ENCODE measurements at regions not wholly inside any gene's neighbourhood (a gene's known extent, or its start where the extent isn't known, plus 50 kb on each side); places are given as distances from the start of the nearest gene placed in this dataset.

DNA sequence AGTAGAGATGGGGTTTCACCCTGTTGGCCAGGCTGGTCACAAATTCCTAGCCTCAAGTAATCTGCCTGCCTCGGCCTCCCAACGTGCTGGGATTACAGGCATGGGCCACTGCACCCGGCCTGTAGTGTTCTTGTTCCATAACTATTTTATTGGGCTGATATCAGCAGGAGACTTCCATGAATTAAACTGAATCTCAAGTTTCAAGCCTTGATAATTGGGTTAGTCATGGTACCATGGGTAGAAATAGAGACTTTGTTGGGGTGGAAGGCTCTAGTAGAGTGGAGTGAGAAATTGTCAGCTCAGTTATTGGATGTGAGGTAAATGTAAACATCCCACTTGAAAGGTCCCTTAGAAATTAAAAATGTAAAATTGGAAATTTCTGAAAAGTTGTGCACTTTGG, 419.1 kb downstream of the ADGRL2 start:
- no peak overlapping the region for H3K27ac ChIP-seq (ENCODE audit: low read length)
- no peak for DNase-seq
- no peak overlapping the region for H3K4me3 ChIP-seq (ENCODE audit: low read length)
- no peaks in the 10 kb centered on the region for H3K4me1 ChIP-seq (ENCODE audit: low read length)
- H4K20me1 ChIP-seq (ENCODE audit: insufficient read depth, low read depth, low read length), result no peaks in the 10 kb centered on the region
- no peaks in the 10 kb centered on the region for H3K9me2 ChIP-seq (replicated peaks; ENCODE audit: insufficient read depth, low read length)
- H3K9me3 ChIP-seq (ENCODE audit: low read length), result peaks cover 13% of the 10 kb centered on the region
- H2AFZ ChIP-seq (ENCODE audit: low read length), result no peak overlapping the region
- H3K9ac ChIP-seq (ENCODE audit: low read length), result no peak overlapping the region
- no peak overlapping the region for H3K4me2 ChIP-seq (ENCODE audit: low read depth, low read length, poor library complexity, severe bottlenecking)
- no peaks in the 10 kb centered on the region for H3K36me3 ChIP-seq (ENCODE audit: insufficient read depth, low read length)
- no peaks in the 10 kb centered on the region for H3K79me2 ChIP-seq (ENCODE audit: low read length)
- no peaks in the 10 kb centered on the region for H3K27me3 ChIP-seq (ENCODE audit: low read length)

GRCh38 chr1:82218846-82219245, 418.1 kb downstream of the ADGRL2 start:
- Histone ChIP-seq H3K27me3 (ENCODE audit: low read length) (no peaks in the 10 kb centered on the region), H3K4me2 (ENCODE audit: low read depth, low read length, poor library complexity, severe bottlenecking) (no peak overlapping the region)

GRCh38 chr1:82215853-82216175, 415.1 kb downstream of the ADGRL2 start:
- Histone ChIP-seq H3K9me2 (replicated peaks; ENCODE audit: insufficient read depth, low read length) (no peaks in the 10 kb centered on the region), H2AFZ (ENCODE audit: low read length) (no peak overlapping the region), H3K79me2 (ENCODE audit: low read length) (no peaks in the 10 kb centered on the region), H3K27ac (ENCODE audit: low read length) (no peak overlapping the region), H3K9ac (ENCODE audit: low read length) (no peak overlapping the region), H3K4me3 (ENCODE audit: low read length) (no peak overlapping the region), H3K9me3 (ENCODE audit: low read length) (peaks cover 13% of the 10 kb centered on the region), H3K36me3 (ENCODE audit: insufficient read depth, low read length) (no peaks in the 10 kb centered on the region), H3K27me3 (ENCODE audit: low read length) (no peaks in the 10 kb centered on the region), H3K4me1 (ENCODE audit: low read length) (no peaks in the 10 kb centered on the region), H4K20me1 (ENCODE audit: insufficient read depth, low read depth, low read length) (no peaks in the 10 kb centered on the region), H3K4me2 (ENCODE audit: low read depth, low read length, poor library complexity, severe bottlenecking) (no peak overlapping the region)
- DNase-seq, result no peak

More at GRCh38 chr1:82218846-82219245, 418.1 kb downstream of the ADGRL2 start:
- no peaks in the 10 kb centered on the region for H3K4me1 ChIP-seq (ENCODE audit: low read length)
- no peaks in the 10 kb centered on the region for H3K79me2 ChIP-seq (ENCODE audit: low read length)
- H3K27ac ChIP-seq (ENCODE audit: low read length), result no peak overlapping the region
- no peaks in the 10 kb centered on the region for H3K9me2 ChIP-seq (replicated peaks; ENCODE audit: insufficient read depth, low read length)
- H3K4me3 ChIP-seq (ENCODE audit: low read length), result no peak overlapping the region
- no peak overlapping the region for H3K9ac ChIP-seq (ENCODE audit: low read length)
- H2AFZ ChIP-seq (ENCODE audit: low read length), result no peak overlapping the region
- no peak for DNase-seq
- peaks cover 13% of the 10 kb centered on the region for H3K9me3 ChIP-seq (ENCODE audit: low read length)
- no peaks in the 10 kb centered on the region for H3K36me3 ChIP-seq (ENCODE audit: insufficient read depth, low read length)
- H4K20me1 ChIP-seq (ENCODE audit: insufficient read depth, low read depth, low read length), result no peaks in the 10 kb centered on the region

GRCh38 chr1:82215056-82215852, 414.5 kb downstream of the ADGRL2 start:
- H3K27ac ChIP-seq (ENCODE audit: low read length), result no peak overlapping the region
- H3K9me2 ChIP-seq (replicated peaks; ENCODE audit: insufficient read depth, low read length), result no peaks in the 10 kb centered on the region
- no peaks in the 10 kb centered on the region for H3K36me3 ChIP-seq (ENCODE audit: insufficient read depth, low read length)
- no peak overlapping the region for H3K4me3 ChIP-seq (ENCODE audit: low read length)
- peaks cover 13% of the 10 kb centered on the region for H3K9me3 ChIP-seq (ENCODE audit: low read length)
- no peaks in the 10 kb centered on the region for H3K79me2 ChIP-seq (ENCODE audit: low read length)
- no peaks in the 10 kb centered on the region for H3K4me1 ChIP-seq (ENCODE audit: low read length)
- no peak overlapping the region for H3K9ac ChIP-seq (ENCODE audit: low read length)
- no peak overlapping the region for H3K4me2 ChIP-seq (ENCODE audit: low read depth, low read length, poor library complexity, severe bottlenecking)
- no peak overlapping the region for H2AFZ ChIP-seq (ENCODE audit: low read length)
- H4K20me1 ChIP-seq (ENCODE audit: insufficient read depth, low read depth, low read length), result no peaks in the 10 kb centered on the region
- no peaks in the 10 kb centered on the region for H3K27me3 ChIP-seq (ENCODE audit: low read length)
- DNase-seq, result no peak

DNA sequence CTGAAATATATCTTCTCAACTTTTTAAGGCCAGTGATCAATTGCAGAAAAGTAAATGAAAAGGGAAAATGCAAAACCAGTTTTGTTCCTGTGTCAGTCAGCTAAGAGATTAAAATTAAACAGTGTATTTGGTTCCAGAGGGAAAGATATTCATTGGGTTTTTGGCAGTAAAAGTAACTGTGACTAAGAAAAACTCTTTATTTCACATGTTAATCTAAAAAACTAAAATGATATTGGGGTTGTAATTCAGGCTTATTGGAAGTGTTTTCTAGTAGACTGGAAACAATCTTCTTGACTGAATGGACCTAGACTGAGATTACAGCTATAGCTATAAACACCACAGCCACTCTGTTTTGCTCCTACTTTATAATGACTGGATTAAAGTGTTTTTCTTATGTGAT, 413.9 kb downstream of the ADGRL2 start:
- H3K9me3 ChIP-seq (ENCODE audit: low read length), result peaks cover 9% of the 10 kb centered on the region
- H3K4me1 ChIP-seq (ENCODE audit: low read length), result no peaks in the 10 kb centered on the region
- H4K20me1 ChIP-seq (ENCODE audit: insufficient read depth, low read depth, low read length), result no peaks in the 10 kb centered on the region
- no peak overlapping the region for H3K4me2 ChIP-seq (ENCODE audit: low read depth, low read length, poor library complexity, severe bottlenecking)
- no peak overlapping the region for H2AFZ ChIP-seq (ENCODE audit: low read length)
- no peaks in the 10 kb centered on the region for H3K79me2 ChIP-seq (ENCODE audit: low read length)
- H3K27me3 ChIP-seq (ENCODE audit: low read length), result no peaks in the 10 kb centered on the region
- H3K36me3 ChIP-seq (ENCODE audit: insufficient read depth, low read length), result no peaks in the 10 kb centered on the region
- H3K27ac ChIP-seq (ENCODE audit: low read length), result no peak overlapping the region
- no peaks in the 10 kb centered on the region for H3K9me2 ChIP-seq (replicated peaks; ENCODE audit: insufficient read depth, low read length)
- H3K4me3 ChIP-seq (ENCODE audit: low read length), result no peak overlapping the region
- no peak for DNase-seq
- H3K9ac ChIP-seq (ENCODE audit: low read length), result no peak overlapping the region

GRCh38 chr1:82197606-82198005, 396.9 kb downstream of the ADGRL2 start:
- no peaks in the 10 kb centered on the region for H4K20me1 ChIP-seq (ENCODE audit: insufficient read depth, low read depth, low read length)
- DNase-seq, result no peak
- no peak overlapping the region for H3K4me2 ChIP-seq (ENCODE audit: low read depth, low read length, poor library complexity, severe bottlenecking)
- H3K9ac ChIP-seq (ENCODE audit: low read length), result no peak overlapping the region
- no peaks in the 10 kb centered on the region for H3K4me1 ChIP-seq (ENCODE audit: low read length)
- peaks cover 8% of the 10 kb centered on the region; the same call in 1 of the 2 replicates for H3K9me3 ChIP-seq (ENCODE audit: low read length)
- H3K36me3 ChIP-seq (ENCODE audit: insufficient read depth, low read length), result no peaks in the 10 kb centered on the region
- no peaks in the 10 kb centered on the region for H3K27me3 ChIP-seq (ENCODE audit: low read length)
- no peak overlapping the region for H3K4me3 ChIP-seq (ENCODE audit: low read length)
- H3K27ac ChIP-seq (ENCODE audit: low read length), result no peak overlapping the region
- no peaks in the 10 kb centered on the region for H3K79me2 ChIP-seq (ENCODE audit: low read length)
- no peak overlapping the region for H2AFZ ChIP-seq (ENCODE audit: low read length)
- no peaks in the 10 kb centered on the region for H3K9me2 ChIP-seq (replicated peaks; ENCODE audit: insufficient read depth, low read length)

DNA sequence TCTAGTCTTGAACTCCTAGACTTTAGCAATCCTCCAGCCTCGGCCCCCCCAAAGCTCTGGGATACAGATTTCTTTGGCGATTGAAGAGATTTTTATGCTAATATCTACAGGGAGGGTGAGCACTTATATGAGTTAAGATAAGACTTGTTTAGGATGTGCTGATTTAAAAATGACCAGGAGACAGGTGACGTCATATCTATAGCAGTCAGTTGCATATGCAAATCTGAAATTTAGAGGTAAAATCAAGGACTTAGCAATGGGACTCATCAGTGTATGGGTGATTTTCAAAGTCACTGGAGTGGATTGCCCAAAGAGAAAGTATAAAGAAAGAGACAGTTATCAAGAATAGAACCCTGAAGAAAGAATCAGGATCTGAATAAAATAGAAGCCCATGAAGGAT, 394.5 kb downstream of the ADGRL2 start:
- Histone ChIP-seq H3K36me3 (ENCODE audit: insufficient read depth, low read length) (no peaks in the 10 kb centered on the region), H3K9me3 (ENCODE audit: low read length) (no peaks in the 10 kb centered on the region; the same call in 1 of the 2 replicates), H3K27ac (ENCODE audit: low read length) (no peak overlapping the region), H3K4me2 (ENCODE audit: low read depth, low read length, poor library complexity, severe bottlenecking) (no peak overlapping the region), H3K79me2 (ENCODE audit: low read length) (no peaks in the 10 kb centered on the region), H3K4me3 (ENCODE audit: low read length) (no peak overlapping the region), H3K9me2 (replicated peaks; ENCODE audit: insufficient read depth, low read length) (no peaks in the 10 kb centered on the region), H2AFZ (ENCODE audit: low read length) (no peak overlapping the region), H3K27me3 (ENCODE audit: low read length) (no peaks in the 10 kb centered on the region), H3K9ac (ENCODE audit: low read length) (no peak overlapping the region), H3K4me1 (ENCODE audit: low read length) (no peaks in the 10 kb centered on the region), H4K20me1 (ENCODE audit: insufficient read depth, low read depth, low read length) (no peaks in the 10 kb centered on the region)
- DNase-seq, result no peak

DNA sequence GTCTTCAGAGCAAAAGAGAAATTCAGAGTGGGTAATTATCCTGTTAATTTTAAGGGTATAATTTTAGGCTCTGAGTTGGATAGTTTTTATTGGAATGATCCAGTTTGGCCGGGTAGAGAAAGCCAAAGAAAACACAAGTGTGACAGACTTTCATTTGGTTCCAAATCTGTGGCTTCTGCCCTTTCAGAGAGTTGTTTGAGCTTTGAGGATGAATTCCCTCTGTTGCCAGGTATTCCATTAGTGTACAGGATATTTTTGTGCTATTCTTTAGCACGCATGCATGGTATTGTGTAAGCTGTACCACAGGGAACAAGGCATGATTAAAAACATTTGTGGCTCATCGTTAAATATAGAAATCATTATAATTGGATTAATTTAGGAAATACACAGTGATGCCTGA, 384.4 kb downstream of the ADGRL2 start:
- H3K27me3 ChIP-seq (ENCODE audit: low read length), result no peaks in the 10 kb centered on the region
- no peaks in the 10 kb centered on the region; the same call in 1 of the 2 replicates for H3K9me3 ChIP-seq (ENCODE audit: low read length)
- no peak overlapping the region for H2AFZ ChIP-seq (ENCODE audit: low read length)
- no peak for DNase-seq
- H3K27ac ChIP-seq (ENCODE audit: low read length), result no peak overlapping the region
- H3K79me2 ChIP-seq (ENCODE audit: low read length), result no peaks in the 10 kb centered on the region
- H3K4me3 ChIP-seq (ENCODE audit: low read length), result no peak overlapping the region
- H4K20me1 ChIP-seq (ENCODE audit: insufficient read depth, low read depth, low read length), result no peaks in the 10 kb centered on the region
- H3K9ac ChIP-seq (ENCODE audit: low read length), result no peak overlapping the region
- no peak overlapping the region for H3K4me2 ChIP-seq (ENCODE audit: low read depth, low read length, poor library complexity, severe bottlenecking)
- no peaks in the 10 kb centered on the region for H3K36me3 ChIP-seq (ENCODE audit: insufficient read depth, low read length)
- no peaks in the 10 kb centered on the region for H3K4me1 ChIP-seq (ENCODE audit: low read length)
- H3K9me2 ChIP-seq (replicated peaks; ENCODE audit: insufficient read depth, low read length), result no peaks in the 10 kb centered on the region
